ENCODE measurements at regions not wholly inside any gene's neighbourhood (a gene's known extent, or its start where the extent isn't known, plus 50 kb on each side); places are given as distances from the start of the nearest gene placed in this dataset.

GRCh38 chr2:120472891-120473309, 127.0 kb downstream of the INHBB start:
- no peaks in the 10 kb centered on the region for H3K9me3 ChIP-seq (ENCODE audit: low read length)
- TF ChIP-seq, protein P1, sequence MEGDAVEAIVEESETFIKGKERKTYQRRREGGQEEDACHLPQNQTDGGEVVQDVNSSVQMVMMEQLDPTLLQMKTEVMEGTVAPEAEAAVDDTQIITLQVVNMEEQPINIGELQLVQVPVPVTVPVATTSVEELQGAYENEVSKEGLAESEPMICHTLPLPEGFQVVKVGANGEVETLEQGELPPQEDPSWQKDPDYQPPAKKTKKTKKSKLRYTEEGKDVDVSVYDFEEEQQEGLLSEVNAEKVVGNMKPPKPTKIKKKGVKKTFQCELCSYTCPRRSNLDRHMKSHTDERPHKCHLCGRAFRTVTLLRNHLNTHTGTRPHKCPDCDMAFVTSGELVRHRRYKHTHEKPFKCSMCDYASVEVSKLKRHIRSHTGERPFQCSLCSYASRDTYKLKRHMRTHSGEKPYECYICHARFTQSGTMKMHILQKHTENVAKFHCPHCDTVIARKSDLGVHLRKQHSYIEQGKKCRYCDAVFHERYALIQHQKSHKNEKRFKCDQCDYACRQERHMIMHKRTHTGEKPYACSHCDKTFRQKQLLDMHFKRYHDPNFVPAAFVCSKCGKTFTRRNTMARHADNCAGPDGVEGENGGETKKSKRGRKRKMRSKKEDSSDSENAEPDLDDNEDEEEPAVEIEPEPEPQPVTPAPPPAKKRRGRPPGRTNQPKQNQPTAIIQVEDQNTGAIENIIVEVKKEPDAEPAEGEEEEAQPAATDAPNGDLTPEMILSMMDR (IDR thresholded peaks at IDR 0.05; ENCODE audit: low read length), result no peak
- TF ChIP-seq EZH2 (IDR thresholded peaks at IDR 0.05; ENCODE audit: borderline replicate concordance, low read length), result no peak
- no peak overlapping the region for H3K9ac ChIP-seq (ENCODE audit: low read length)
- H3K36me3 ChIP-seq (ENCODE audit: insufficient read depth, low read length), result no peaks in the 10 kb centered on the region
- no peak overlapping the region for H3K4me2 ChIP-seq (ENCODE audit: low read length)
- H3F3A ChIP-seq (ENCODE audit: insufficient read depth, low read length), result no peaks in the 10 kb centered on the region
- no peaks in the 10 kb centered on the region for H3K9me2 ChIP-seq (ENCODE audit: low read depth, low read length)
- no peak overlapping the region for H3K4me3 ChIP-seq (ENCODE audit: low read depth, low read length, poor library complexity, severe bottlenecking)
- H4K20me1 ChIP-seq (ENCODE audit: insufficient read depth, low read length), result no peaks in the 10 kb centered on the region
- no peaks in the 10 kb centered on the region for H3K27me3 ChIP-seq (ENCODE audit: insufficient read depth, low read length)
- H3K4me1 ChIP-seq (ENCODE audit: insufficient read depth, low read length, severe bottlenecking), result no peaks in the 10 kb centered on the region
- H3K27ac ChIP-seq (ENCODE audit: low read depth, low read length, poor library complexity, severe bottlenecking), result no peak overlapping the region
- H3K79me2 ChIP-seq (ENCODE audit: insufficient read depth, low read length), result no peaks in the 10 kb centered on the region
- H2AFZ ChIP-seq (ENCODE audit: low read length), result no peak overlapping the region

DNA sequence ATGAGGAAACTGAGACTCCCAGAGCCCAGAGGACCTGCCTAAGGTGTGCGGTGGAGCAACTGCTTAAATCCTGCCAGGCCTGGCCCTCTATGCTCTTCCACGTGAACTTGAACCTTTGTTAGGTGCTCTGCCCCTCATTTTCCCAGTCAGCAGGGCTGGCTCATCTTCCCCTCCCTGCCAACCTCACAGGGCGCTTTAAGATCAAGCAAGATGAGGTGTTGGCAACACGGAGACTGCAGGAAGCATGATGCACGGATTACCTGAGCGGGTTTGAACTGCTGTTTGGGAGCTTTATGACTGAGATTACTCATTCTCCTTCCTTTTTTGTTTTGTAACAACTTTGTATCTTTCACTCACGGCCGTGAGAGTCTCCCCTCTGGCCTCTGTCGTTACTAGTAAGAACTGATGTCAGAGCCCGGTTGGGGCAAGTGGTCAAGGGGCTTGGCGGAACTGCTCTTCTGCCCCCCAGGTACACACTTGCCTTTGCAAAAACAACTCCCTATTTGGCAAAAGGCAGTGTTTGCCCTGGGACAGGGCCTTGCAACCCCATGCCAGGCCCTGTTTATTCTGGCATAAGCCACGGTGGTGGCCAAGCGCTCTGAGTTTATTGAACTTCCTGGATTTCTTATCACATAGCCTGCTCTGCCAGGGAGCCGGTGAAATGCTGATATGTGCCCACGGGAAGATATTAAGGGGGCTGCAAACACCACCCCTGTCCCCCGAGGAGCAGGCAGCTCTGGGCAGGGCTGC, 127.8 kb downstream of the INHBB start:
- Histone ChIP-seq H2AFZ (ENCODE audit: low read length) (no peak overlapping the region), H3K27me3 (ENCODE audit: insufficient read depth, low read length) (no peaks in the 10 kb centered on the region), H3K9me2 (ENCODE audit: low read depth, low read length) (no peaks in the 10 kb centered on the region), H3K4me1 (ENCODE audit: insufficient read depth, low read length, severe bottlenecking) (no peaks in the 10 kb centered on the region), H3K9ac (ENCODE audit: low read length) (no peak overlapping the region), H3K4me2 (ENCODE audit: low read length) (no peak overlapping the region), H3F3A (ENCODE audit: insufficient read depth, low read length) (no peaks in the 10 kb centered on the region), H3K9me3 (ENCODE audit: low read length) (no peaks in the 10 kb centered on the region), H3K4me3 (ENCODE audit: low read depth, low read length, poor library complexity, severe bottlenecking) (no peak overlapping the region), H4K20me1 (ENCODE audit: insufficient read depth, low read length) (no peaks in the 10 kb centered on the region), H3K79me2 (ENCODE audit: insufficient read depth, low read length) (no peaks in the 10 kb centered on the region), H3K36me3 (ENCODE audit: insufficient read depth, low read length) (no peaks in the 10 kb centered on the region), H3K27ac (ENCODE audit: low read depth, low read length, poor library complexity, severe bottlenecking) (no peak overlapping the region)
- TF ChIP-seq, protein P1 (IDR thresholded peaks at IDR 0.05; ENCODE audit: low read length), result no peak
- no peak for TF ChIP-seq EZH2 (IDR thresholded peaks at IDR 0.05; ENCODE audit: borderline replicate concordance, low read length)

DNA sequence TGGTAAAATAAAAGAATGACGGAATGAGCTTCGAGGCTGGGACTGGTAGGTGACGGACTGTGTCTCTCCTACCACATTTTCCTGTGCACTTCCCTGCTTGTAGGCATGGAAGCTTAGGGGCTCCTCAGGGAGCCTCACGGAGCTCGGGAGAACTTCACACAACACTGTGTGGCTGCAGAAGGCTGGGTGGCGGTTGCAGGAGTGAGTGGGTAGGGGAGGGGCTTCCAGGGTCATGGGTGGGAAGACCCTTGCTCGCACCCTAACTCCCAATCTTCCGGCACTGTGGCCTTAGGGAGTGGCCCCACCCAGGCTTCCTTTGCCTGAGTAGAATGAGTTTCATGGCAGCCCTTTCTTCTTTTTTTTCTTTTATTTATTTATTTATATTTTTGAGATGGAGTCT, 128.6 kb downstream of the INHBB start:
- Histone ChIP-seq H4K20me1 (ENCODE audit: insufficient read depth, low read length) (no peaks in the 10 kb centered on the region), H3K27me3 (ENCODE audit: insufficient read depth, low read length) (no peaks in the 10 kb centered on the region), H3K9me3 (ENCODE audit: low read length) (no peaks in the 10 kb centered on the region), H3K9me2 (ENCODE audit: low read depth, low read length) (no peaks in the 10 kb centered on the region), H3K36me3 (ENCODE audit: insufficient read depth, low read length) (no peaks in the 10 kb centered on the region), H3K79me2 (ENCODE audit: insufficient read depth, low read length) (no peaks in the 10 kb centered on the region), H2AFZ (ENCODE audit: low read length) (no peak overlapping the region), H3K27ac (ENCODE audit: low read depth, low read length, poor library complexity, severe bottlenecking) (no peak overlapping the region), H3K4me1 (ENCODE audit: insufficient read depth, low read length, severe bottlenecking) (no peaks in the 10 kb centered on the region), H3K4me2 (ENCODE audit: low read length) (no peak overlapping the region), H3K9ac (ENCODE audit: low read length) (no peak overlapping the region), H3K4me3 (ENCODE audit: low read depth, low read length, poor library complexity, severe bottlenecking) (no peak overlapping the region), H3F3A (ENCODE audit: insufficient read depth, low read length) (no peaks in the 10 kb centered on the region)
- TF ChIP-seq, protein P1 (IDR thresholded peaks at IDR 0.05; ENCODE audit: low read length), result no peak
- no peak for TF ChIP-seq EZH2 (IDR thresholded peaks at IDR 0.05; ENCODE audit: borderline replicate concordance, low read length)

Measured in OCI-LY1 (cell line).